GM06990 (cell line): ENCODE measurements at regions not wholly inside any gene's neighbourhood (a gene's known extent, or its start where the extent isn't known, plus 50 kb on each side); places are given as distances from the start of the nearest gene placed in this dataset.

Source experiments
- DNase-seq: peaks from one replicate; pipeline ENCODE4 v3.0.0-alpha.2; 2011; ENCODE audit not compliant: insufficient read length; ENCODE audit errors: extremely low read depth
- H3K27me3 ChIP-seq: replicated peaks from 2 replicates; pipeline ENCODE4 v1.6.0; 2011; ENCODE audit warnings: low read length; ENCODE audit not compliant: control insufficient read depth, insufficient read depth
- H3K36me3 ChIP-seq: 2 replicates; pipeline ENCODE4 v1.5.1; 2011; ENCODE audit warnings: low read length; ENCODE audit not compliant: control insufficient read depth, insufficient read depth
- H3K4me3 ChIP-seq: replicated peaks from 2 replicates; pipeline ENCODE4 v1.5.1; 2011; ENCODE audit warnings: low read depth, mild to moderate bottlenecking, control low read depth, low read length
- CTCF ChIP-seq: IDR thresholded peaks from 2 replicates; pipeline ENCODE4 v1.5.1; 2011; ENCODE audit warnings: low read length, control low read depth, mild to moderate bottlenecking, inconsistent platforms; ENCODE audit not compliant: insufficient read depth, poor library complexity, severe bottlenecking

- Histone ChIP-seq H3K27me3 (no peaks in the 10 kb centered on the region), H3K36me3 (no peaks in the 10 kb centered on the region), H3K4me3 (no peak overlapping the region)
- no peak for TF ChIP-seq CTCF
- no peak for DNase-seq
These were observed 99.6 kb downstream of the PCDH18 start for GRCh38 chr4:137432446-137433311.

- H3K36me3 ChIP-seq: no peaks in the 10 kb centered on the region
- no peaks in the 10 kb centered on the region for H3K27me3 ChIP-seq
- no peak overlapping the region for H3K4me3 ChIP-seq
- TF ChIP-seq CTCF: no peak
- DNase-seq: no peak
These were observed 102.1 kb downstream of the PCDH18 start for GRCh38 chr4:137430171-137430570.

GRCh38 chr4:137427411-137427810 is 104.9 kb downstream of the PCDH18 start:
- no peaks in the 10 kb centered on the region for H3K27me3 ChIP-seq
- H3K4me3 ChIP-seq: no peak overlapping the region
- no peak for TF ChIP-seq CTCF
- no peak for DNase-seq
- no peaks in the 10 kb centered on the region for H3K36me3 ChIP-seq

- DNase-seq: no peak
- H3K36me3 ChIP-seq: no peaks in the 10 kb centered on the region
- no peak overlapping the region for H3K4me3 ChIP-seq
- H3K27me3 ChIP-seq: no peaks in the 10 kb centered on the region
- no peak for TF ChIP-seq CTCF
These were observed 107.0 kb downstream of the PCDH18 start for GRCh38 chr4:137425281-137425680.

- no peak for DNase-seq
- no peak for TF ChIP-seq CTCF
- Histone ChIP-seq H3K36me3 (no peaks in the 10 kb centered on the region), H3K27me3 (no peaks in the 10 kb centered on the region), H3K4me3 (no peak overlapping the region)
These were observed 109.6 kb downstream of the PCDH18 start for GRCh38 chr4:137422666-137423065.

- Histone ChIP-seq H3K4me3 (no peak overlapping the region), H3K36me3 (no peaks in the 10 kb centered on the region), H3K27me3 (no peaks in the 10 kb centered on the region)
- no peak for TF ChIP-seq CTCF
- no peak for DNase-seq
These were observed 110.5 kb downstream of the PCDH18 start for GRCh38 chr4:137421796-137422195.
